ENCODE measurements at regions not wholly inside any gene's neighbourhood (a gene's known extent, or its start where the extent isn't known, plus 50 kb on each side); places are given as distances from the start of the nearest gene placed in this dataset.

DNA sequence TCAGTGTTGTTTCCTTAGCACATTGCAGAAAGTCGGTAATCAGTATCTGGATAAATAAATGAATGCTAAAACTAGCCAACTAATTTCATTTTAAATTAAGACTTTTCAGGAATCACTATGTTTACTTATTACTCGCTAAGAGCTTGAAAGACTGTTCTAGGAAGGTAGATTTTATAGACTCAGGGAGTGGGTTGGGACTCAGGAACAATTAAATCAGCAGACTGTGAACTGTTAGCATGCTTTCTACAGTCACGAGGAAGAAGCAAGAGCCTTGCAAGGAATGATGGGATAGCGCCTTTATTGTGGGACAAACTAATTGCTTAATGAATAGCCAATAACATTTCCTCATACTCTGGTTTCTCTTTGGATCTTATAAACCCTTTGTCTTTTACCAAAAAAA, 183.2 kb upstream of the AADAT start:
- ATAC-seq (no peak), DNase-seq (no peak)
- 65 to 80% methylated on average over 4 of the region's 4 CpGs for WGBS, 2 donors
- no peaks in the 10 kb centered on the region for H3K4me1 ChIP-seq
- TF ChIP-seq, protein P1, sequence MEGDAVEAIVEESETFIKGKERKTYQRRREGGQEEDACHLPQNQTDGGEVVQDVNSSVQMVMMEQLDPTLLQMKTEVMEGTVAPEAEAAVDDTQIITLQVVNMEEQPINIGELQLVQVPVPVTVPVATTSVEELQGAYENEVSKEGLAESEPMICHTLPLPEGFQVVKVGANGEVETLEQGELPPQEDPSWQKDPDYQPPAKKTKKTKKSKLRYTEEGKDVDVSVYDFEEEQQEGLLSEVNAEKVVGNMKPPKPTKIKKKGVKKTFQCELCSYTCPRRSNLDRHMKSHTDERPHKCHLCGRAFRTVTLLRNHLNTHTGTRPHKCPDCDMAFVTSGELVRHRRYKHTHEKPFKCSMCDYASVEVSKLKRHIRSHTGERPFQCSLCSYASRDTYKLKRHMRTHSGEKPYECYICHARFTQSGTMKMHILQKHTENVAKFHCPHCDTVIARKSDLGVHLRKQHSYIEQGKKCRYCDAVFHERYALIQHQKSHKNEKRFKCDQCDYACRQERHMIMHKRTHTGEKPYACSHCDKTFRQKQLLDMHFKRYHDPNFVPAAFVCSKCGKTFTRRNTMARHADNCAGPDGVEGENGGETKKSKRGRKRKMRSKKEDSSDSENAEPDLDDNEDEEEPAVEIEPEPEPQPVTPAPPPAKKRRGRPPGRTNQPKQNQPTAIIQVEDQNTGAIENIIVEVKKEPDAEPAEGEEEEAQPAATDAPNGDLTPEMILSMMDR (IDR thresholded peaks at IDR 0.05) = no peak
- no peaks in the 10 kb centered on the region for H3K36me3 ChIP-seq
- H3K27me3 ChIP-seq = no peaks in the 10 kb centered on the region
- H3K27ac ChIP-seq = no peak overlapping the region
- no peak overlapping the region for H3K4me3 ChIP-seq
- H3K9me3 ChIP-seq = peaks cover 0 to 9% (median 0%) of the 10 kb centered on the region in 11 donors
- intact Hi-C loops (cut with DNase I) = no loop called here

DNA sequence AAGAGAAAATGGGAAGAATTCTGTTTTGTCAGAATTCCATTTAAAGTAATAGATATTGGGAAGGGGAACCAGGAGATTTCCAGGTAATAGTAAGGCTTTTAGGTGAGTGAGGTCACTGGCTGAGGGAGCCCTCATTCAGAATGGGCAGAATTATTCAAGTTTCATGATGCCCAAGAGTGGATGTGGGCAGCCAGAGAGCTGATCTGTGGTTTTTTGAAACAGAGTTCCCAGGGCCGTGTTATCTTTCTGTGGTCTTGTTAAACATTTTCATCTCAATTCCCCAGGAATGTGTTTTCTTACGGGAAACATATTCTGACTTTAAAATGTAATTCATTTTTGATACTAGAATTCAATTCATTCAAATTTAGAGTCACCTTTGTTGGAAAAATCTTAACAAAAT, 182.0 kb upstream of the AADAT start:
- intact Hi-C loops (cut with DNase I) = no loop called here
- WGBS, 2 donors = 67 to 85% methylated on average over 2 of the region's 2 CpGs

DNA sequence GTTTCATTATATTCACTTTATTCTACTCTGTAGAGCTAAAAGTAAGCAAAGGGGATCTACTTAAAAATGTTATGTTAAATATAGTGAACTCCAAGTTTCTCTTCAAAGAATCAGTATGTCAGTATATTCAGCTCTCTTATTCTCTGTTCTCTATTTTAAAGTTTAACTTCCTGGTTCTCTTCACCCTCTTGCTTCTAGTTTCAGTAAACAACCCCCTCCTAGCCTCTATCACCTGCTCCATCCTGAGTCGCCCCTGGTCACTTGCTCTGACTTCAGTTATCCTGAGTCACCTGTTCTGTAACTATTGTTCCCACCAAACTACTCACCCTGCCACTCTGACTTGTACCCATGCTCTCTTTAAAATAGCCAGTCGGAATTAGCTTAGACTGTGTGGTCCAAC, 180.9 kb upstream of the AADAT start:
- intact Hi-C loops (cut with DNase I) = no loop called here
- DNase-seq = no peak
- no peaks in the 10 kb centered on the region for H3K27me3 ChIP-seq
- ATAC-seq = no peak
- no peak overlapping the region for H3K4me3 ChIP-seq
- H3K27ac ChIP-seq = no peak overlapping the region
- no peaks in the 10 kb centered on the region for H3K36me3 ChIP-seq
- H3K9me3 ChIP-seq = peaks cover 0 to 9% (median 0%) of the 10 kb centered on the region in 11 donors
- TF ChIP-seq, protein P1 (IDR thresholded peaks at IDR 0.05) = no peak
- no peaks in the 10 kb centered on the region for H3K4me1 ChIP-seq
- WGBS, 2 donors = 74 to 82% methylated on average over 2 of the region's 2 CpGs

More for the DNA sequence above, 182.0 kb upstream of the AADAT start:
- Histone ChIP-seq H3K4me1 (no peaks in the 10 kb centered on the region), H3K36me3 (no peaks in the 10 kb centered on the region), H3K27me3 (no peaks in the 10 kb centered on the region), H3K4me3 (no peak overlapping the region), H3K9me3 (peaks cover 0 to 9% (median 0%) of the 10 kb centered on the region in 11 donors), H3K27ac (no peak overlapping the region)
- DNase-seq (no peak), ATAC-seq (no peak)
- TF ChIP-seq, protein P1 (IDR thresholded peaks at IDR 0.05) = no peak

DNA sequence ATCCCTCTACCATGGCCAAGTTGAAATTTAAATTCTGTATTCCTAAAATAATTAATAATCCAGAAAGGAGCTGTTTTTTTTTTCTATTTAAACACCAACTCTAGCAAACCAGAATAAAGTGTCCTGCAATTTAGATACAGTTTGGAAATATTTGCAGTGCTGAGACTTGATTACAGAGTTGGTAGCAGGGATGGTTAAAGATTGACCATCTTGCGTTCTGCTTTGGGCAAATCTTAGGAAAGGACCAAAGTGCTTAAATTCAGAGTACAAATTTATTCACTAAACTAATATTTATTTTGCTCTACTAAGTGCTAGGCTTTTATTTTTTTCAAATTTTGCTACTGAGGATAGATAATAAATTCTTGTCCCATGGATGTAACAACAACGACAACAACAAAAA, 180.2 kb upstream of the AADAT start:
- intact Hi-C loops (cut with DNase I) = loop anchor here in 1 of 10 donors (10.0 kb wide), 1 partner anchor 585 kb away; no protein-coding TSS in a partner anchor

More for the DNA sequence above, 180.2 kb upstream of the AADAT start:
- DNase-seq = no peak
- 91 to 96% methylated on average over 2 of the region's 2 CpGs for WGBS, 2 donors
- no peak overlapping the region for H3K27ac ChIP-seq
- H3K9me3 ChIP-seq = peaks cover 0 to 9% (median 0%) of the 10 kb centered on the region in 11 donors
- no peak overlapping the region for H3K4me3 ChIP-seq
- no peak for ATAC-seq
- TF ChIP-seq, protein P1 (IDR thresholded peaks at IDR 0.05) = no peak
- no peaks in the 10 kb centered on the region for H3K27me3 ChIP-seq
- H3K36me3 ChIP-seq = no peaks in the 10 kb centered on the region
- H3K4me1 ChIP-seq = no peaks in the 10 kb centered on the region

All from heart right ventricle (tissue), 16 donors.